ENCODE measurements at regions not wholly inside any gene's neighbourhood (a gene's known extent, or its start where the extent isn't known, plus 50 kb on each side); places are given as distances from the start of the nearest gene placed in this dataset.

DNA sequence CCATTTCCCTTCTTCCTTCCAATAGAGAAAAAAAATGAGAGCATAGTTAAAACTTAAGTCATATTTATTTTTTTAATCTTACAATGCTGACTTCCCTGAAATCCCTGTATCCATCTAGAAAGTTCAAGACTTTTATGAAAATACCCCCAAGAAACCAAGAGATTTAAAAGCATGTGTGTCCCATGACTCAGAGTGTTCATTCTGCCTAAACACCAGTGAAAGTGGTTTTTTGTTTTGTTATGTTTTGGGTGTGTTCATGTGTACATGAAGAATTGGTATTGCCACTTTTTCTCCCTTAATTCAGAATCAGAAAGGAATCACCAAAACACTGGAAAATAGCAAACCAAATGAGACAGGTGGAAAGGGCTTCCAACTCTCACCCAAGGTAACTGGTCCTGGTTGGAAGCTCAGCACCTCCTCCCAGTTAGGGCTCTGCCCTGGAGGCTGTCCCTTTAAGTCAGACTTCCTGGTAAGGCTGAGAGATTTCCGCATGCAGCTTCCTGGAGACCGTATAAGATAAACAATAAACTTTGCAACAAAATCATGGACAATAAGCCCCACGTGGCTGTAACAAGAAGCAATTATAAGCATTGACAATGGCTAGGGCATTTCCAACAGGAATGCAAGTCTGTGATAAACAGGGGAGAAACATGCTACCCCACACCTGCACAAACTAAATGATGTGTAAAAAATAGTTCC is 121.9 kb upstream of the ARHGEF3 start:
- peak; percentile 55 for DNase-seq

DNA sequence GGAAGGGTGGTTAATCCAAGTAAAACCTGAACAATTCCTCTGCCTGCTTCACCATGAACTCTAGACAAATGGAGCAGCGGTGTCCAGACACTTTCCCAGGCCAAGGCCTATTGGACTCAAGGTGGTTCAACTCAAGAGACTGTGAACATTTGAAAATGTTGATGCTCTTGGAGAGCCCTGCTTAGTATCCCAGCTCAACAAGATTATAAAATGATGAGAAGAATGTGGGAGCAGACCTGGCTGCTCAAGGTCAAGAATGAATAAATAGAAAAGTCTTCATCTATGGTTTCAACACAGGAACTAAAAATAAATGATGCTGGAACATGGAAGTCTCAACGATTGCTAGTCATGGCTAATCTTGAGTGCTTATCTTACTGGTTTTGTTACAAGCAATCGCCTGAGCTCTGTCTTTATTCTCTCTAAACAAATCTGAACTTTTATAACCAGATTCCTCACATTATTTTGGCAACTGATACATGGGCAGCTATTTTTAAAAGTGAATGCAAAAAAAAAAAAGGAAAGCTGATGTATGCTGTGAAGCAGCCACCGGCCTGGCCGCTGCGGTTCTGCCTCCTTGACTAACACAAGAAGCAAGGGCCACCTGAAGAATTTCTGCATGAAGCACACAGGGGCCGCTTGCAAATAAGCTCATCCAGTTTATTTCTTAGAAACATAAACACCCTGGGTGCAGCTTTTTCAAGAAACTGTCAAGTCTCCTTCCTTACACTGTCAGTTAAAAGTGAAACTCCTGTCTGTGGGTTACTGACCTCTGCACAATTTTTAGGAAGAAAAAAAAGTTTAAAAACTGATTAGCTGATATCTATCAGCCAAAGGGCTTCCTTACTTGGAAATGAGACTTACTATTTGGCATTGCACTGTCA is 120.1 kb upstream of the ARHGEF3 start:
- no peak for DNase-seq

DNA sequence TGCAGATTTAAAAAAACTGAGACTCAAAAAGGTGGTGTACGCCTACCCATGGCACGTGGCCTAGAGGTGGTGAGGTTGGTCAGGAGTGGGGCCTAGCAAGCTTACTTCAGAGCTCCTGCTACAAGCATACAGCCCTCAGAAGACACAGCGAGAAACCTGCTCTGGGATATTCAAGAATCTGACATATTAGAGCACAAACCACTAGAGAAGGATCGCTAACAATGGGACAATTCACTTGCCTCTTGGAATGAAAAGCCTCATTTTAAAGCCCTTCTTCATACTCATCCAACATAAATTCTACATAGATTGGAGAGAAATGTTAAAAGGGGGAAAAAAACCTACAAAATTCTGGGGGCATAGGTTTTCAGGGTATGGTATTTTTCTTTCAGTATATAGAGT is 118.0 kb upstream of the ARHGEF3 start:
- DNase-seq: no peak

DNA sequence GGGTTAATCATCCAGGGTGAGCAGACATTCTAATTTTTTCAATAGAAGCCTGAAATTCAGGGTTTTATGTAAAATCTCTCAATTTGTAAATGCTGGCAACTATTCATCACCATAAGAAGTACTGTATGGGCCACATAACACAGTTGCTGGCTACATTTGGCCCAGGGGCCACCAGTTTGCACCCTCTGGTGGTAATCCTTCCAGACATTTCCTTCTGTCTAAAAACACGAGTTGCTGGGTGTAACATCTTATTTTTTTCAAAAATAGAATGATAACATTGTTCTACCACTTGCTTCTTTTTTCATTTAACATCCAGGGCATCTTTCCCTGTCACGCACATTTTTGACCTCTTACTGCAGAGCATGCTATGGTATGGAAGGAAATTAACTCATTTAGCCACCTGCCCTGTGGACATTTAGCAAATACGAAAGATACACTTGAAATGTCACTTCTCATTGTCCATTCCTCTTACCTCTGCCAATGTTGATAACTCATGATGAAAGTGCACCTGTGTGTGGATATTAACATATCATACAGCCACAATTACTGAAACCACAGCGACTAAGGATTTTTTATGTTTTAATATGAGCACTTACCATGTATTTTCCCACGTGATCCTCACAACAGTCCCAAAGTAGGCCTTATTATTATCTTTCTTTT is 117.5 kb upstream of the ARHGEF3 start:
- DNase-seq: peak; percentile 13

DNA sequence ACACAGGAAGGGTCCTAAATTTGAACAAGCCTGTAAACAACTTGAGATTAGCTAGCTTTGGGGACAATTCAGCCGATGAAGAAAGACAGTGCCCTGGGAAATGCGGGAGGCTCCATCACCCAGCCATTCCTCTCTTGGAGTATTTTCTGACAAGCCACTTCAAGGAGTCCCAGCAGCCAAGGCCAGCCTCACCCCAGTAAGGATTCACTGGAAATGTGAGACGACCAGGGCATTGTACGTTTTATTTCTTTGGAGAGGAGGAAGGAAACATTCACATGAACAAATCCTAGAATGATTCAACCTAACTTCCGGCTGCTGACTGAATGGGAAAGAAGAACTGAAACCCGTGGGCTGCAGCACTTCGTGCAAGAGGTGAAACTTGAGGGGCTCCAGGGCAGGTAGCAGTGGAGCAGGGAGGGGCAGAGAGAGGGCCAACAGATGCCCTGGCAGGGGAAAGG is 116.4 kb upstream of the ARHGEF3 start:
- DNase-seq: no peak

DNA sequence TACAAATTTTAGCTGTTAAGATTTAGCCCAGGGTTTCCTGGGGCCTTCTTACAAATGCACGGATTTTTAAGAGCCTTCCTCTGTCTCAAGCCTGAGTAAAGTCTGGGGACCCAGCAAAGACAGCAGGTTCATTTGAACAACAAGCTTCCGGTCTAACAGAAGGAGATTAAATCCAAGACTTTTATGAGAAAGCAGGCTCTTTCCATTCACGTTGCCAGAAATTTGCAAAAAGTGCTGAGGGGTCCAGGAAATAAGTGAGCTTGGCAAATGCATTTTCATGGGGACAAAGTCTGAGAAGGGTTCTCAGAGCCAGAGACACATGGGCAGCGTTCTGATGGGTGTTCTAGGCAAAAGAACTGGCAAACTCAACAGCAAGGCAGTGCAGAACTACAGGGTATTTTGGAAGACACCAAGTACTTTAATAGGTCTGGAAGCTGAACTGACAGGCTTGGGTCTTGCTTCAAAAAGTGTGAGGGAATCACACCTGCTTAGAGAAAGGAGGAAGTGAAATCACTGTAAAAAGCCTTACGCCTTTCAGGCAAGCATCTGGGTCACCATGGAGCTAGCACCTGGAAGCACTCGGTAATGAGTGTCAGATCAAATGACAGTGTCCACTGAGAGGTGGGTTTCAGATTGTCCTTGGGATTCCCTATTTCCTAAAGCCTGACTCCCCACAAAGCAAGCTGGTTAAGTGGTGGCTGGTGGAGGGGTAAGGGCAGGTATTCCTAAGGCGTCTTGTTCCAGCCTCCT is 115.8 kb upstream of the ARHGEF3 start:
- DNase-seq: peak; percentile 71

DNA sequence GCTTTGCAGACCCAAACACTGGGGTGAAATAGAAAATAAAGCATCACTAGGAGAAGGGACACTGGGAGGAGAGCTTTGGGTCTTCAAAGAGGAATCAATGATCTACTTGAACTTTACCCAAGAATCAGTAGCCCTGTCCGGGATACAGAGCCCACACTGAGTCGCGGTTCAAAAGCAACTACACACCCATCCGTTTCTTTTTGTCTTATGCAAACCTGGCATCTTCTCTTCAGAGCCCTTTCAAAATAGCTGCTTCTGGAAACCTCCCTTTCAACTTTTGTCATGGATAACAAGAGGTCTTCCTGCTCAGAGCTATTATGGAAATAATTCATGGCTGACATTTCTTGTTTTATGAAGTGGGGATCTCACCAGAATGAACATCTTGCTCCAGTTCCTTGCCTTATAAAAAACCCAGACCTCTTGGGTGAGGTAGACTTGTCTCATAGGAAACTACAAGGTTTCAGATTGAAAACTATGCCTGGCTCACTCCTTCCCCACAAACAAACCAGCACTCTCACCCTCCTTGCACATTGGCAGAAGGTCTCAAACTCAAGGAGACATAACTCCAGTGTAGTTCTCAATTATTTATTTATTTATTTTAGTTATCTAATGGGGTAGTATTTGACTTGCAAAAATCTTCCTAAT is 115.1 kb upstream of the ARHGEF3 start:
- no peak for DNase-seq

DNA sequence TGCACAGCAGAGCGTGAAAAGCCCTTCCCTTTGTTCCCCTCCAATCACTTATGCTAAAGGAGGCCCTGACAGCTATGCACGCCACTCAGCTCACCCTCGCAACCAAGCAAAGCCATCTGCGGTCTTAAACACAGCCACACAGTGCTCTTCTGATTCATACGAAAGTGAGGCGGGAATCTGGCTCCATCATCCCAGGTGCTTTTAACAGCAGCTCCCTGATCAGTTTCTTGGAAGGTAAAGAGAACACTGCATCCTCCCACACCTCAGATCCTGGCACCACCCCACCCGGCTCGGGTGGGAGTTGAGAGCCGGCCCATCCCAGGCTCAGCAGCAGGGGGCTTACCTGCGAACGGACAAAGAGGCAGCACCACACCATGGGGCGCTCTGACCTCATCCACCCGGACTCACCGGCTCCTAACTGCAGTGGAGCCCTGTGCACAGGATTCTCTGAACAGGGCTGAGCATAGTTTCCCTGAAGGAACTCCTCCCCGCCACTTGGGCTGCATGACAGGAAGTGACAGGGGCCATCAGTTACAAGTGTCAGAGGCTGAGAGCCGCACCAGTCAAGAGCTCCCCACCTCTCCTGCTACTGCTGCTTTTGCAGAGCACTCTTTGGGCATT is 114.3 kb upstream of the ARHGEF3 start:
- DNase-seq: peak; percentile 1

- no peak for DNase-seq
Measured at GRCh38 chr3:56914646-56915045, 112.9 kb upstream of the ARHGEF3 start.

DNA sequence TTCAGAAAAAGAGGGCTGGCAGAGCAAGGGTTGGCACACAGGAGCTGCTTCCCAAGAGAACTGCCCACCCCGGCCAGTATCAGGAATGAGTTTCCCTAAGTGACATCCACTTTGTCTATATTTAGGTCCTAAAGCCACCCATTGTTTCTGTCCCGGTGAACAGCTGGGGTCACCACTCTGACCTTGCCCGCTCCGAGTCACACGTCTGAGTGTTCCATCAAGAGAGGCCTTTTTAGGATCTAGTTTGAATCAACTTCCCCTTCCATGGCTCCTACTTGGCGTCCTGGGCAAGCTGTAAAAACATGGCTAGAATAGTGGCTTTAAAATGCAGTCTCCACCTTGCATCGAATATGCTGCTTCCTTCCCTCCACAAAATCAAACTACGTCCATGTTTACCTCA is 109.6 kb upstream of the ARHGEF3 start:
- no peak for DNase-seq

- DNase-seq: no peak
Measured at GRCh38 chr3:56909349-56909748, 107.6 kb upstream of the ARHGEF3 start.

DNA sequence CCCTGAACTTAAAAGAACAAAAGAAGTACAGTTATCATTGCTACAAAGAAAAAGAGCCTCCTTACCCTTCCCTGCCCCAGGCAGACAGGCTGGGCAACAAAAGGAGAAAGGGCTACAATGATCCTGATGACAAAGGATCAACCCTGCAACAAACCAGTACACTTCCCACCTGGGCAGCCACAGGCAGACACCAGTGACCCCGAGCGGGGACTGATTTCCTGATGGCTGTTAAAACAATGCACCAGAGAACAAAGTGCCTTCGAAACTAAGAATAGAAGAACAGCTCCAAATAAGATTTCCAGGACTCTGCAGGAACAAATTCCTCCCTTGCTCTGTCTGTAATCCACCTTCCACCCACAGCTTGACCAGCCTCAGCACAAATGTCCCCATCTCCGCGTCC is 106.3 kb upstream of the ARHGEF3 start:
- no peak for DNase-seq

DNA sequence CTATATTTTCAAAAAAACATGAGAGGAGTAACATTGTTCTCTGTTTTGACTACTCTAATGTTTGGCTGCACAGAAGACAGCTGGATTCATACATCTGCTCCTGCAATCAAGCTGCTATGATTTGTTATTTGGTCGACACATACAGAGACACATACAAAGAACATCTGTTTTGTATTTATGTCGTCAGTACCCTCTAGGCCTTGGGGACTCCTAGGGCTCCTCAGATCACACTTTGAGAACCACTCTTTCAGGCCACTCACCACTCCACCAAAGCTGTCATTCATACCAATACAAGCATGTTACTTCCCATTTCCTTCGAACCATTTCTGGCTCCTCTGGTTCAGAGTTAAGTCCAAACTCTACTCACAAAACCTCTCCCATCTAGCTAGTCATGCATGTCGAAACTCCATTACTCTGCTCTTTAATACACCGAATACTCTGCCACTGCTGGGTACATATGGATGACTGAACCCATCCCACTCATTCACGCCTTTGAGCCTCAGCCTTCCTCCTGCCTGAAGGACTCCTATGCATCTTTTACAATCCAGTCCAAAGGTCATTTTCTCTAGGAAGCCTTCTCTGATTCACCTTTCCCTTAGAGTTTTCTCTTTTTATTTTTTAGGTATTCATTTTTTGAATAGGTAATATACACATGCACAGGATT is 102.9 kb upstream of the ARHGEF3 start:
- DNase-seq: no peak

DNA sequence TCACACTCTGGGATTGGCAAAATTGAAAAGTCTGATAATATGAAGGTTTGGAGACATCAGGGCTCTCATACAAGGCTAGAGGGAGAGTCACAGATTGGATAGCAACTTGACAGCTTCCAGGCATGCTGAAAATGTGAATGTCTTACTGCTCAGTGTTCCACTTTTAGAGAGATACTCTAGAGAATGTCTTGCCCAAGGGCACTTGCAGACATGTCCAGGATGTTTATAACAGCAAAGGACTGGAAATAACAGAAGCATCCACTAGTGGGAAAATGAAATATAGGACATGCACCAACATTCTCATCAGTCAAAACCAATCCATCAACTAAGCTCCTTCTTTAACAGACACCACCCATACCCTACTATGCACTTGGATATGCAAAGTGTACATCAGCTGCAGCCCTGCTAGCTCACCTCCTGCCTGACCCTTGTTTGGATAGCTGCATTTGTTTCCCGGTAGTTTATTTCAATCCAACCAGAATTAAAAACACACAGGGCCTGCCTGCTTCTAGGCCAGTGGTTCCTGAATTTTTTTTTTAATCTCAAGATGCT is 101.6 kb upstream of the ARHGEF3 start:
- DNase-seq: no peak

- DNase-seq: no peak
Measured at GRCh38 chr3:56902468-56903160, 100.9 kb upstream of the ARHGEF3 start.

GRCh38 chr3:56900801-56901200 is 99.1 kb upstream of the ARHGEF3 start:
- DNase-seq: no peak

DNA sequence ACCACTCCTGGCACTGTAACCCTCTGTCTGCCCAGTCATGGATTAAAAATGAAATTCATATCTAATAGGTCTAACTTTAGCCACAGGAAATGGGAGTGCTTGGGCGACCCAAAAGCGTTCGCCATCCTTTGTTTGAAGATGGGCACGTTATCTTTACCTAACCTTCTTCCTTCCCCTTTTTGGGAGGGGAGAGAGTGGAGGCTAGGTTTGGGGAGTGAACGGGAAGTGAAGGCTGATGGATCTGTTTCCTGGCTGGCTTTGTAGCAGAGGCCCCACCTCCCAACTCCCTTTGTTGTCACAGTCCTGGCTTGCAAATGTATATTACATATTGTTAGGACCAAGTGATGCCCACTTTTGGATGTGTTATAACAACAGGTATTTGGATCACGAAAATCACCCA is 98.1 kb upstream of the ARHGEF3 start:
- DNase-seq: no peak

DNA sequence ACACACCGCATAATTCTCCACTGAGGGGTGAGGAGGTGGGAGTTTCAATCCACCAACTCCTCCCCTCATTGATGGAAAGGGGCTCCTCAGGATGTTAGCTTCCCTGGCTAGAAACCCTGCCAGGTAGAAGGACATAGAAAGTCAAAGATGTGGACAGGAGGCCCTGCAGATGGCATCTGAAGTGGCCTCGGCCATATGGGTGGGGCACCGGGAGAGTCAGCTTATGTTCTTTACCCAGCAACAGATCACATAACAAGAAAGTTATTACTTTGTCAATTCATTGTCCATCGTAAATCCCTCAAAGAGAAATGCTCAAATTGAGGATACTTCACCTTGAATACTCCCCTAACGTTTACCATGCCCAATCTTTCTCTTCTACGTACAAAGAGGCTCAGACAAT is 97.3 kb upstream of the ARHGEF3 start:
- no peak for DNase-seq

- no peak for DNase-seq
Measured at GRCh38 chr3:56896357-56896756, 94.6 kb upstream of the ARHGEF3 start.

DNA sequence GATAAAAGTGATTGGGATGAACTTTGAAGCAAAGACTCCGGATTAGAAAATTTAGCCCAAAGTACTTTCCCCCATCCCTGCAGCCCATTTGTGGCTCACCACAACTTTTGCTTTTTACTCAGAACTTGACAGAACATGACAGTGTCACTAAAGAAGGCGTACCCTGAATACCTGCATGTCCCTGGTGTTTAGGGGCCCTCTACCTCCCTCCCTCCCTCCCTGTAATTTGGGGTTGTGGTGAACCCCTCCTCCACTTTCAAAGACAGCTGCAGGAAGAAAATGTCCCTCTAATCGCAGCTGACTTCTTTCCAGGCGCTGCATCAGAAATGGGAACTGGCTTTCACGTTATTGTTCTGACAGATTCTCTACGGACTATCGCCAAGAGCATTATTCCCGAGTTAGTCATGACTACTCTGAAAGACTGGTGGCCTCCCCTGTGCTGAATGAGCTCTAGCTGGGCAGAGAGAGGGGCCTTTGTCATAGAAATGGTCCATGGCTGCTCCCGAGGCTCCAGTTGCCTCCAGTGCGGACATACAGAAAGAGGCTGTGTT is 93.2 kb upstream of the ARHGEF3 start:
- DNase-seq: no peak

All from DMS53 (cell line).